DND-41 (cell line): ENCODE measurements at regions not wholly inside any gene's neighbourhood (a gene's known extent, or its start where the extent isn't known, plus 50 kb on each side); places are given as distances from the start of the nearest gene placed in this dataset.

ENCODE experiments used
- EZH2 ChIP-seq: IDR thresholded peaks from 3 replicates; pipeline ENCODE4 v1.6.1; 2012; ENCODE audit warnings: borderline replicate concordance, low read depth, mild to moderate bottlenecking, moderate library complexity, low read length, inconsistent platforms; ENCODE audit not compliant: severe bottlenecking
- TF ChIP-seq, protein P1 (sequence below): IDR thresholded peaks from 2 replicates; pipeline ENCODE4 v1.5.1; 2012; ENCODE audit warnings: borderline replicate concordance, low read length, moderate library complexity, mild to moderate bottlenecking; ENCODE audit not compliant: poor library complexity, severe bottlenecking; ENCODE audit errors: extremely low read depth

DNA sequence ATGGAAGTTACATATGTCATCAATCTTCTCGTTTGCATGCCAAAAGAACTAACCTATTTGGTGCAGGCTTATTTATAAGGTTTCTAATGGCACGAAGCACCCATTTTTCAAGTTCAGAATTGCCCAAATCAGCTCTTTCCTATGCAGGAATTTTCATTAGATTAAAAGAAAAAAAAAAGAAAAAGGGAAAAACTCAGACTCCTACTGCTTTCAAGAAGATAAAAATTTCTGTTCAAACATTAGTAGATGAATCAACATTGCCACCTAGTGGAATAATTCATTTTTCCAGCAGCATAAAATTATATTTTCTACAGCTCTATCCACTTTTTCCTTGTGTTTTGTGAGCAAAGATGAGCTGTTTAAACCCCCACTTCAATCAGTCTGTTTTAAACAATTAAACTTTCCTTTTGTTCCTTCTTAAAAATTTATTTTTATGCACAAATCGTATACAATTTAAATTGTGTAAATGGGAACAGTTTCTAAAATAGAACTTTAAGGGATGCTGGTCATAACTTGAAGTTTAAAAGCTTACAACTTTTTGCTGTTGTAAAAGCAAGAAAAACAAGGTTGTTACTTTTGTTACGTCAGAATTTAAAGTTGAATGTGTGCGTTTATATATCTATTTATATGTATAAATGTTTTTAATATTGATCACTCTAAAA is 309.9 kb downstream of the ARAP2 start:
- TF ChIP-seq, protein P1, sequence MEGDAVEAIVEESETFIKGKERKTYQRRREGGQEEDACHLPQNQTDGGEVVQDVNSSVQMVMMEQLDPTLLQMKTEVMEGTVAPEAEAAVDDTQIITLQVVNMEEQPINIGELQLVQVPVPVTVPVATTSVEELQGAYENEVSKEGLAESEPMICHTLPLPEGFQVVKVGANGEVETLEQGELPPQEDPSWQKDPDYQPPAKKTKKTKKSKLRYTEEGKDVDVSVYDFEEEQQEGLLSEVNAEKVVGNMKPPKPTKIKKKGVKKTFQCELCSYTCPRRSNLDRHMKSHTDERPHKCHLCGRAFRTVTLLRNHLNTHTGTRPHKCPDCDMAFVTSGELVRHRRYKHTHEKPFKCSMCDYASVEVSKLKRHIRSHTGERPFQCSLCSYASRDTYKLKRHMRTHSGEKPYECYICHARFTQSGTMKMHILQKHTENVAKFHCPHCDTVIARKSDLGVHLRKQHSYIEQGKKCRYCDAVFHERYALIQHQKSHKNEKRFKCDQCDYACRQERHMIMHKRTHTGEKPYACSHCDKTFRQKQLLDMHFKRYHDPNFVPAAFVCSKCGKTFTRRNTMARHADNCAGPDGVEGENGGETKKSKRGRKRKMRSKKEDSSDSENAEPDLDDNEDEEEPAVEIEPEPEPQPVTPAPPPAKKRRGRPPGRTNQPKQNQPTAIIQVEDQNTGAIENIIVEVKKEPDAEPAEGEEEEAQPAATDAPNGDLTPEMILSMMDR = peak; percentile 68
- no peak for TF ChIP-seq EZH2
